ENCODE measurements at regions not wholly inside any gene's neighbourhood (a gene's known extent, or its start where the extent isn't known, plus 50 kb on each side); places are given as distances from the start of the nearest gene placed in this dataset.

DNA sequence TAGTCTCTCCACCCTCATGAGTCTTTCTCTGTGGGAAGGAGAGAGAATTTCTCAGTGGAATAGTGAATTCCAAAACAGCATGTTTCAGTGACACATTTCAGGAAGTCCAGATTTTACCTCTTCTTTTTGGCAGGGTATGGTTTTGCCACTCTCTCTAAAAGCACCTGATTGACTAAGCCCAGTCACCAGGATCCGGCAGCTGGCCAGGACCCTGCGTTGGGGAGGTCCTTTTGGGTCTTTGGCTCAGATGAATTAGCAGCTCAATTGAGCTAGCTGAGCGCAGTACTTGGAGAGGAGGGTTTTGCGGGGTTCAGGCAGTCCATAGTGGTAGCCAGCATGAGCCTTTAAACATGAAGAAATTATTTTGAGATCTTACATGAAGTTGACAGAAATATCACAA is 548.2 kb downstream of the PDCD6IP start:
- DNase-seq: no peak

DNA sequence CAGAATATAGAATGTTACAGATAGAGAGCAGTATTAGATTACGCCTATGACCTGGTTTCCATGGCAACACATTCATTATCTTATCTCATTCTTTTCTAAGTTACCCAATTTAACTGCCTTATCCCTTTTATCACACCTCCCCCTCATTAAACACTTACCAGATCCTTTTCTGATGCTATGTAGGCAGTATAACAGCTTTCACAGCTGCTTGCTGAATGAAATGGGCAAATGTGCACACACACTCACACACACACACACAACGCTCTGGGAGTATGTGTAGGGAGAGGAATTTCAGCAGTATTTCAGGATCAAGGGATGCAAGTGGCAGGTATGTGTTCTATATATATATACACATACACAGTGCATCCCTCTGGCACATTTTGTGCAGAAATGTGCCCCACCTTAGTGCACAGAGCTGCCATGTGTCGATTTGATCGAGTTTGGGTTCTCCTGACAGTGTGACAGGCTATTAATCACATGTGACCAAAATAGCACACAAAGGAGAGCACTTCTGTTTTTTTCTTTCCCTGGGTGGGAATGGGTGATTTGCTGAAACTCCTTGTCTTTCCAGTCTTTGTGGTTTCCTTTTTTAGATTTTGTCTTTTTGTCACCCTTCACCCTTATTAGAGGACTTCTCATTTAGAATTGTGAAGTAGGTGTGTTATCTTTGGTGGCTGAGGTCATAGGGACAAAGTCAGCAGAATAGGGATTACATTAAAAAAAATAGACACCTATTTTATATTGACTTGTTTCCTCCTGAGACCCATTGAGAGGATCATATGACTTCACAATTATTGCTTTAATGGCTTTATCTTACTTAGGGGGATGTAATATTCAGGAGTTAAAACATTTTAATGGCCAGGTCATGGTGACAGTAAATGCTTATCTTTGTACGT is 553.7 kb downstream of the PDCD6IP start:
- DNase-seq: no peak

DNA sequence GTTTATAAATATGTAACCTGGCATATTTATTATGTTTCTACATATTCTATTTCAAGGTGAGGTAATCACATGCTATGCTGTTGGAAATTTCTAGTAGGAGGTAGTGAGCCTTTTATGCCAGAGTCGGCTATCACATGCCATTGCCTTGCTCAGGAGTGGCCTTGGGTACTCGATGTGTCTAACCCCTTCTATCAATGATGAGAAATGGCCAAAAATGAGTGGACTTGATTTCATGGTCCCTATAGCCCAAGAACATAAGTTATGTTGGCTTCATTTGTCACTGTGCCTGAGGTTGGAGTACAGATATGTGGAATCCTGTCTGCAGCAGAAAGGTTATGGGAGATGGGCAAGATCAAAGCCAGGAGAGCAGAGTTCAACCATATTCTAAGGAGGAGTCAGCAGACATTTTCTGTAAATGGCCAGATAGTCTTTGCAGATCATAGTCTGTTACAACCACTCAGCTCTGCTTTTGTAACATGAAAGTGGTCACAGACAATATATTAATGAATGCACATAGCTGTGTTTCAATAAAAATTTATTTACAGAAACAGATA is 554.4 kb downstream of the PDCD6IP start:
- DNase-seq: no peak

DNA sequence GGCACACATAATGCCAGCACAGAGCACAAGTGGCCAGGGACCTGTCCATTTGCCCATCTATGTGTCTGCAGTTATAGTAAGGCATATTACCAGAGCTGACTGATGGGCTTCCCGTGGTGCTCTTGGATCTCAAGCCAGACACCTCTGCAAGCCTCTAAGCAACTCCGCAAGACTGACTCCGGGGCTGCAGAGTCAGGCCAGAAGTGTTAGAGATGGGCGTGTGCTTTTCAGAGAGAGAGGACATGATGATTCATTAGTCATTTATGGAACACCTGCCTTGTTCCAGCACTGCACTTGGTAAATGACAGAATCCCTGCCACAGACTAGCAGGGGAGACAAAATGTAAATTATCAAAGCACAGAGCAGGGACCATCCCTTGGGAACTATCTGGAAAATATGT is 559.0 kb downstream of the PDCD6IP start:
- DNase-seq: no peak

DNA sequence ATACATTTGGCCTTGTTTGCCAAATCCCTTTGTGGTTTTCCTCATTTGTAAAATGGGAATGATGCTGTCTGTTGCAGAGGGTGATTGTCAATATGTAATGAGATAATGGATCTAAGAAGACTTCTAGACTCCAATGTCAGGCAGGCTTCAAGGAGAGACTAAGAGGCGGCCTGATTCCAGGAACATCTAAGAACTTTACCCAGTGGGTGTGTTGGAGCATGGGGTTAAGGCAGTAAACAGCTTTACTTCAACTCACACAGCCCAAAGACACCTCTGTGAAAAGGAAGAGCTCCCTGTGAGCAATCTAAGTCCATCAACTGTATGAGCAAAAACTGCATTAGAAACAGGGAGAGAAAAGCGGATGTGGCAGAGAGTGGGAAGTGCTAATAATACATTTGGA is 560.6 kb downstream of the PDCD6IP start:
- no peak for DNase-seq

DNA sequence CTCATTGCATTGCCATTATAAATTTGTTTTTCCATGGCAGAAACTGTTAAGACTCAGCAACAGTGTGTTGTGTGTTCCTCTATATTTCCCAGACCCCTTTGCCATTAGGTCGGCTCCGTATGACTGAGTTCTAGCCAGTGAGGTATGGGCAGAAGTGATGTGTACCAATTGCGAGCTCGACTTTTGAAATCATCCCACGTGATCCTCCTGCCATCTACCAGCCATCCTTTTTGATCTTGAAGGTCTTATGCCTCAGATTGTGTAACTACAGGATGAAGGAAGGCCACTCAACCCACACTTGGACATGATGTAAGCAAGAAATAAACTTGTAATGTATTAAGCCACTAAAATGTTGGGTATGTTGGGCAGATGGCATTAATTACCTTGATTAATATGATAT is 562.3 kb downstream of the PDCD6IP start:
- DNase-seq: no peak

DNA sequence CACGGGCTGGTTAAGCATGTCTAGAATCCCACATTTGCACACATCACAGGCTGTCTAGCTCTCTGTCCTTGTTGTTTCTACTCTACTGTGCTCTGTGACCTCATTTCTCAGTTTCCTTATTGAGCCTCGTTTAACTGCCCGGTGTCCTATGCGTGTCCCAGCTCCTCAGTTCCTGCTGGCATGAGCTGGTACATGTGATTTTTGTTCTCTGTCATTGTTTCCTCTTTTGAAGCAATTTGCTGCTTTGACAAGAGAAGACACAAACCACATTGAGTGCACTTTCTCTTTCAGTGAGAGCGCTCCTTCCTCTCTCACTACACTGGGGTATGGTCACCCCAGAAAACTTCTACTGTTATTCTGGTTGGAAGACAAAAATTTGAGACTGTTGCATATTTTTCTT is 563.5 kb downstream of the PDCD6IP start:
- DNase-seq: peak; percentile 1 to 14

DNA sequence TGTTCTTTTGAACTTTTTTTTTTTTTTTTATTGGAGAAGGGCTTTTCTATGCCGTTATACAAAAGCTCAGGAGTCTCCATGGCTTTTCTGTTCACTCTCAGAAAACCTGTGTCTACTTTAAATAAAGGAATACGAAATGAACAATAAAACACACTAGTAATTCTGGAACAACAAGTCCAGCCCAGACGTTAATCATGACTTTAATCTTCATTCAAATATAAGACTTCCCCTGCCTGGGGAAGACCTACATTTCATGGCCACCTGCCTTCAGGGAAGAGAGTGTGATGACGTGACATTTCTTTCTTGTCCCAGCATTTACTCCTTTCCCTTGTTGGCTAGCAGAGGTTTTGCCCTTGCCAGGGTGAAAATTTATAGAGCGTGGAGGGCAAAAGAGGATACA is 564.5 kb downstream of the PDCD6IP start:
- DNase-seq: no peak

DNA sequence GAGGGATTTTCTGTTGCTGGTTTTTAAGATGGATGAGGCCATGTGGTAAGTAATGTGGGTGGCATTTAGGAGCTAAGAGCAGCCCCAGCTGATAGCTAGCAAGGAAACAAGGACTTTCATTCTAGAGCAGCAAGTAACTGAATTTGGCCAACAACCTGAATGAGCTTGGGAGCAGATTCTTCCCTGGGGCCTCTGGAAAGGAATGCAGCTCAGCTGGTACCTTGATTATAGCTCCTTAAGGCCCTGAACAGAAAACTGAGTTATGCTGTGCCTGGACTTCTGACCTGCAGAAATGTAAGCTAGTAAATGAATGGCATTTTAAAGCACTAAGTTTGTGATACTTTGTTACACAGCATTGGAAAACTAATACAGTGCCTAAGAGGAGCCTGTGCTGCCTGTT is 565.5 kb downstream of the PDCD6IP start:
- DNase-seq: no peak

DNA sequence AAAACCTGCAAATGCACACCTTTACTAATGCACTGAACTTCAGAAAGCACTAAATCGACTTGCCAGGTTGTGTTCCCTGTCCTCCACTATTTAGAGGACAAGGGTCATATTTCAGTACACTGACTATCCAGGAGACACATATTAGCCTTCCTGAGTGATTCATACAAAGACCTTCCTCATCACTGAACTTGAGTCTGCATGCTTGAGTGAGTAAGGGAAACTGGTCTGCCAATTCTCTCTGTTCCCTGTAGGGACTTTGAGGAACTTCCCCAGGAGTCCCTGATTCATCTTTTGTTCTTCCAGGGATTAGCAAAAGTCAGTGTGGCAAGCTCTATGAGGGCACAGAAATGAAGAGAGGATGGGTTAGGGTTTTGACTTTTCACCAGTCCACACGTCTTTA is 565.9 kb downstream of the PDCD6IP start:
- no peak for DNase-seq

DNA sequence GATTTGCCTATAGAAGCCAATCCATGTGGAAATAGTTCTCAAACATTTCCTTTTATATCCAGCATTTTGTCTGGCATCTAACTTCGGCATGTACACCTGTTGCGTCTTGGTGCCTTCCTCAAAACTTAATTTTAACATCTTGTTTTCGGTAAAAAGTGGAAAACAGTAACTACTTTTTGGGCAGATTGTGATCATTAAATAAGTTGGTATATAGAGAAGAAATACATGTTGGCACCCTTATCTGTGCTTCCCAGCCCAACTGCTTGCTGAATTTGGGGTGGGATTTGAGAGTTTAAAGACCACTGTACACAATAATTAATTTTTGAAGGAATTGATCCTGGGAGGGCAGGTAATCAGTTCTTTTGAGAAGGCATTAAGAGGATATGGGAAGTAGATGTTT is 566.8 kb downstream of the PDCD6IP start:
- DNase-seq: no peak

DNA sequence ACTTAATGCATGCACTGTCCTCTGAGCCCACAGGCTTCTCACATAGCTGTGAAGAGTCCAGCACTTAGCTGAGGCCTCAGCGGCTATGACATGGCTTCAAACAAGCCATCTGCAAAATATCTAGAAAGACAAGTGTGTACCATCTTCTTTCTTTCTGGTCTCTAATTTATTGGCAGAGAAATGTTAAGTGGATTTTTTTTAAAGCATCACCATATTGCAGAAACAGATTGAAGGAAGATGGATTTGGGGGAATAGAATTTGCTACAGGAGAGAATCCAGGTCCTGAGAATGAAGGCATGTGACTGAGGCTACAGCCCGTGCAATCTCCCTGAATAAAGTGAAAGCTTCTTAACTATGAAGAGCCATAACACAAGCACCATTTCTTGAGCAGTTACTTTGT is 567.3 kb downstream of the PDCD6IP start:
- DNase-seq: no peak

DNA sequence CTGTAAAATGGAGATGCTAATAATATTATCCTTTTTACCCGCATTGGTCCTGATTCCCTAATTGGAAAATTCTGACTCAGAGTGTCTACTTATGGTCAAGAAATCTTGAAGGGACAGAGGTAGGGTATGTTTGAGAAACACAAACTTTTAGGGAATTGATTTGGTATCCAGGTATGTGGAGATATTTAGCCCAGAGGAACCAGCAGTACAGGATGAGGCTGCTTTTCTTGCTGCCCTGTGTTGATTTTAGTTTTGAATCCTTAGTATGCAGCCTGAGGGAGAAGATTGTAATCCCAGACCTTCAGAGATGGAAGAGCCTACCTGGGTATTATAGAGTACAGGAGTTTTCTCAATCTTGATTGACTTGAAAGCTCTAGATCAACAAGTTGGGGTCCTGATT is 569.1 kb downstream of the PDCD6IP start:
- DNase-seq: no peak

DNA sequence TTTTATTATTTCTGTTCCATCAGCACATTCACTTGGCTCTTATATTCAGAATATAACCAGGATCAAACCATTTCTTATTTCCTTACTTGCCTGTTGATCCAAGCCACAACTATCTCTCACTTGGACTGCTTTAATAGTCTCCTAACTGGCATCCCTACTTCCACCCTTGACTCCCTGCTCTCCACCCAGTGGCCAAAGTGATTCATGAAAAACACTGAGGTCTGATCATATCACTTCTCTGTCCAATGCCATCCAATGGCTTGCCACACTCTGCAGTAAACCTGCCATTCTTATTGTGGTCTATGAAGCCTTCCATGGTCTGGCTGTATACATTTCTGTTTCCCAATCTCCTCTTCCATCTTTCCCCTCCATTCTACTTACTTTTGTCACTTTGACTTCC is 576.1 kb downstream of the PDCD6IP start:
- DNase-seq: no peak

DNA sequence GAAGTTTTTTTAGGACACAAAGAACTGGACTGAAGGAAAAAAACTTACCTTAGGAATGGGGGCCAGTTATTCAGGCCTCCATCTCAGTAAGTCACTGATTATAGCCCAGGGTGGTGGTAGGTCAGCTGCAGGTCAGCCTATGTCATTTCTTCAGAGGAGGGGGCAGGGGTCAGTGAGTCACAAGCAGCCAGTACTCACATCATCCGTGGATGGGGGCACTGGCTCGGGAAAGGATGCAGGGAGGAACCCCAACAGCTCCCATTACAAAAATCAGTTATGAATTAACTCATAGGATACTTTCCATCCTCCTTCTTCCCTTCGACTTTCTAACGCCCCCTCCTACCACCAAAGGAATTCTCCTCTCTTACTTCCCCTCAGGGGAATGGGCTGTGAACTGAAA is 578.3 kb downstream of the PDCD6IP start:
- no peak for DNase-seq

DNA sequence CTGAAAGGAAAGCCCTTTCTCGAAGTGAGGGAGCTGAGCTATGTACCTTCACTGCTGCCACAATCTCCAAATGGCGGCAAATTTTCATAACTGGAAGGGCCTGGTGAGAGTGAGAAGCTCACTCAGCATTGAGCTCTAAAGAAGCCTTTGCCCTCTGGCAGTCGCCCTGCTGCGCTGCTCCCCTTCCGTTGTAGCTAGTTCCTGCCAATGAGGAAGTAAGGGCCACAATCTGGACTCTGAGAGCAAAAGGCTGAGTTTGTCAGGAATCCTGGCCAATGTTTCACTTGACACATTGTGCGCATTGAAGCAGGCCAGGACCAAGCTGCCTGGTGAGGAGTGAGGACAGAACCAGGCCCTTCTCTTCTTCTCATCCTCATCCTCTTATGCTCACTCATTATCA is 579.5 kb downstream of the PDCD6IP start:
- DNase-seq: no peak

DNA sequence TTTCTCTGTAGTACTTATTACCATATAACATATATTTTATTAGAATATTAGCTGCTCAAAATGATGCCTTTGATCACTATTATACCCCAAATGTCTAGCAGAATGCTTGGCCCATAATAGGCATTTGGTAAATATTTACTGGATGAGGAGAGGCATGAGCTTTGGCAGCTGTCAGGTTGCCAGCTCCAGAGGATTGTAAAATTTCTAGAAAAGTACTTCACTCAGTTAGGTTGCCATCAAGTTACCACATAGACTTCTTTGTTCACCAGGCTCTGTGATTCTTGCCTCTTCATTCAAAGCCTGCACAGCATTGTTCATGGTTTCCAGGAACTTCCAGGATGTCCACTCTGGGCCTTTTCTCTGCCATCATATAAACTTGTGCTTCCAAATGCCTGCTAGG is 582.8 kb downstream of the PDCD6IP start:
- DNase-seq: no peak

DNA sequence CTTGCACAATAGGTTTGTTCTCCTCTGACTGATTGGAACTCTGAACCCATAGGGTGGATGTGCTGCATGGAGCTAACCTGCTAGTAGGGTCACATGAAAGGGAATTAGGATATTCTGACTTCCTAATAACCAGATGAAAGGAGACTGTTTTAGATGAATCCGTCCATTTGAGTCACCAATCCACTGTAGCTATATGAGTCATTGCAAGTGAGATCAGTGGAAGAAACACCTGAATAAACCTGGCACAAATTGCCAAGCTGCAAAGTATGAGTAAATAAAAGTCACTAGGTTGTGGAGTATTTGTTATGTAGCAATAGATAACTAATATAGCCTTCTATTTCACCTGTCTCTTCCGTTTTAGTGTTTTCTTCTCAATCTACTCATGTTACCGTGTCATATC is 584.4 kb downstream of the PDCD6IP start:
- DNase-seq: no peak

DNA sequence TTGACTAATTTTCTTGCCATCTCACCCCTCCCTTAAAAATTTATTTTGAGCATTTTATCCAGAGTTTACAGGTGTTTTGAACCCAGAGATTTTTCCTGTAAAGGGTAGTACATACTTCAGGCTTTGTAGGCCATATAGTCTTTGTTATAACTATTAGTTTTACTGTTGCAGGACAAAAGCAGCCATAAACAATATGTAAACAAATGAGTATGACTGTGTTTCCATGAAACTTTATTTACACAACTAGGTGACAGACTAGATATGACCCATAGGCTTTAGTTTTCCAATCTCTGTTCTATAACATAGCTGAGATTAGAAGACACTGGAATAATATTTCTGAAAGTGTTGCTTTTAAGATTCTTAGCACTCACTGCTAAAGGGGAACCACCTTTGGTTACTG is 587.9 kb downstream of the PDCD6IP start:
- DNase-seq: no peak

DNA sequence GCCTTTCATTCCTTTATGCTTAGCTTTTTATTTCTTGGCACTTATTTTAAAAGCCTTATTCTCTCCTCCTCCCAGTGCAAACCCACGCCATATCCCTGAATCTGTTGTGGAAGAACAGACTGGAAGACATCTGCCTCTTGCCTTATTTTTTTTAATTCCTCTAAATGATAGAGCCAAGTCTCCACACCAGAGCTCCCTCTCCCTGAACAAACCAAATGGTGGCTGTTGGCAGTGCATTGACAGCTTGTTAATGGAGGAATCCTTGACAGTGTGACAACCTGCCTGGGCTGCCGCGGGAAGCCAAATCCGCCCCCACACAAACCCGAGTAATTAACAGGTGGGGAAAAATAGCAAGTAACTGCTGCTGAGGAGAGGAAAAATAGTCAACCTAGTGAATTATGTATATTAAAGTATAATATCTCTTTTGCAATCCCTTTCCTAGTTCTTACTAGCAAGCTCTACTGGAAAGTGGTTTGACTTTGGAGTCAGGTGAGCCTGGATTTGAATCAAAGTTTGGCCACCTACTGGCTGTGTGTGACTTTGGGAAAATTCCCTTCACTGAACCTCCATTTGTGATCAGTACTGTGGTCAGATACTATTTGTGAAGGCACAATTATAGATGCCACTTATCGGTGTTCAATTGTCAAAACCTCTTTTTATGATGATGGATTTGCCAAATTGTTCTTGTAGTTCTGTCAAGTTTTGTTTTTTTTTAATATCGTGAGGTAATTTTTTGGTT is 589.6 kb downstream of the PDCD6IP start:
- no peak for DNase-seq

DNA sequence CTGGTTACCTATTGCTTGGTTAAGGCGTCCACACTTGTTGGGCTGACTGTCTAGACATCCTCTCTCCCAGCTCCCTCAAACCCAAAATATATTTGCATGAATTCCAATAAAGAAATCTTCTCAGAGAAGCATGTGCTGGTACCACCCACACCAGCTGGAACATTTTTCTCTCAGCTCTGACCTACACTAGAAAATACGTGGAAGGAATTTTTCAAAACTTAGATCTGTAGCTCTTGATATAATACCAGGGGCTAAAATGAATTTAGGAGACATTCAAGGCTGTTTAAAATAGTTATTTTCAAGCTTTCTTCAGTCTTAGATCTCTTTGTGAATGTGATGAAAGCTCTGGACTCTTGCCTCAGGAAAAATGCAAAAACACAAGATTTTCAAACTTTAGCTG is 590.4 kb downstream of the PDCD6IP start:
- no peak for DNase-seq

DNA sequence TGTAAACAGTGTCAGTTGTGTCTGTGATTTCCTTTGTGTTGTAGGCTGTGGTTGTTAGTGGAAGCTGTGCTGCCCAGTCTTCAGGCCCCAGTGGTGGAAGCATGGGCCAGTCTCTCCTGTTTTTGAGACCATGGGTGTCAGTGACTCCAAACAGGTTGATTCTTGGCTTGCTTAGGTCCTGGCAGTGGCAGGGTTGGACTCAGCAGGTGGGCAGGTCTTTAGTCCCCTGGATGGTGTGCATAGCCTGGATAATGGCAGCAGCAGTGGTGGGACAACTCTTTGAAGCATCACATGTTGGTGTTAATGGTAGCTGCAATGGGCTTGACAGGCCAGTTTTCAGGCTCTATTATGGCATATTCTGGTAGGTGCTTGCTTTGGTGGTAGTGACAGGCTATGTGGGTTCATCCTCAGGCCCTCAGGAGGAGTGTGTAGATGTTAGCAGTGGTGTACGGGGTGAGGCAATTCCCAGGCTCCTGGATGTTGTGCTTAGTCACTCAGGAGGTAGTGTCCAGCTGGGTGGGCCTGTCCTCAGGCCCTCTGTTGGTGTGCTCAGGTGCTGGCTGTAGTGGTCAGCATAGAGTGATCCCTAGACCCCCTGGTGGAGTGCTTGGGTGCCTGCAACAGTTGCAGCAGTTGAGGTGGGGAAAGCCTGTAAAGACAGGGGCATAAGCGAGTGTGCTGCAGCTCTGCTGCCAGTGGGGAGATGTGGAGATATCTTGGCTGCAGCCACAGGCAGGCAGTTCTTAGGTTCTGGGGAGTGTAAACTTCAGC is 596.7 kb downstream of the PDCD6IP start:
- DNase-seq: no peak

DNA sequence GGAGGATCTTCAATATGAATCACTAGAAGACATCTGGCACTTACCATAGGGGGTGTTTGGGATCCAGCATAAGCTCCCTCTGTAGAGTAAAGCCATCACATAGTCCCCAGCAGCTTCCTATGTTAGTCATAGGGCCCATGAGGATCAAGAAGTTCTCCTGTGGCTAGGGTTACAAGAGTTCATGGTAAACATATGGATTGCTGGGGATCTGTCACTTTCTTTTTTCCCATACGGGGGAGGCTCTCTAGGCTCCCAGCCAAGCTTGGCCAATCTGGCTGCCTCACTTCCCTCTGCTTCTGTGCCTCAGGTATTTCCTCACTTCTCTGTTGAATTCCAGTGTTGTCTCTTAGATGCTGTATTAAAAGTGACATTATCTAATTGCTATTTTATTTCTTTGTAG is 597.9 kb downstream of the PDCD6IP start:
- DNase-seq: no peak
